KMS-11 (cell line): ENCODE measurements at regions not wholly inside any gene's neighbourhood (a gene's known extent, or its start where the extent isn't known, plus 50 kb on each side); places are given as distances from the start of the nearest gene placed in this dataset.

Experiments
- H2AFZ ChIP-seq: fragments of 200-600 bp; sonication (generic); 2 replicates; pipeline ENCODE4 v1.6.1; 2016; ENCODE audit warnings: antibody characterized with exemption, mixed run types, low read depth
- H3K27ac ChIP-seq: fragments of 200-600 bp; sonication (generic); 2 replicates; pipeline ENCODE4 v1.6.1; 2016; ENCODE audit warnings: mild to moderate bottlenecking, mixed run types
- H3K27me3 ChIP-seq: fragments of 200-600 bp; sonication (generic); 2 replicates; pipeline ENCODE4 v1.6.1; 2017; ENCODE audit warnings: mild to moderate bottlenecking, low read depth, mixed run types, moderate library complexity; ENCODE audit not compliant: insufficient read depth
- H3K36me3 ChIP-seq: fragments of 200-600 bp; sonication (generic); 2 replicates; pipeline ENCODE4 v1.6.1; 2017; ENCODE audit warnings: mild to moderate bottlenecking, mixed run types; ENCODE audit not compliant: insufficient read depth
- H3K4me1 ChIP-seq: fragments of 200-600 bp; sonication (generic); 2 replicates; pipeline ENCODE4 v1.6.1; 2016; ENCODE audit warnings: mild to moderate bottlenecking, low read depth, mixed run types; ENCODE audit not compliant: poor library complexity, severe bottlenecking
- H3K4me2 ChIP-seq: fragments of 200-600 bp; sonication (generic); 2 replicates; pipeline ENCODE4 v1.7.0; 2016; ENCODE audit warnings: mild to moderate bottlenecking, mixed run types
- H3K4me3 ChIP-seq: fragments of 200-600 bp; sonication (generic); IDR thresholded peaks from 2 replicates; pipeline ENCODE4 v1.6.1; 2017; ENCODE audit warnings: low read depth, low read length, mixed read lengths; ENCODE audit not compliant: insufficient read depth
- H3K79me2 ChIP-seq: fragments of 200-600 bp; sonication (generic); 2 replicates; pipeline ENCODE4 v1.6.1; 2016; ENCODE audit warnings: low read depth, mixed run types; ENCODE audit not compliant: insufficient read depth
- H3K9ac ChIP-seq: fragments of 200-600 bp; sonication (generic); 2 replicates; pipeline ENCODE4 v1.6.1; 2016; ENCODE audit warnings: mild to moderate bottlenecking, mixed run types
- H4K20me1 ChIP-seq: fragments of 200-600 bp; sonication (generic); 2 replicates; pipeline ENCODE4 v1.6.1; 2016; ENCODE audit warnings: mild to moderate bottlenecking, mixed run types; ENCODE audit not compliant: insufficient read depth
- CTCF ChIP-seq: fragments of 200-600 bp; sonication (generic); conservative IDR thresholded peaks from 2 replicates; pipeline ENCODE4 v1.6.1; 2017; ENCODE audit warnings: low read depth, mild to moderate bottlenecking, antibody characterized with exemption, low read length, moderate library complexity, mixed read lengths

- Histone ChIP-seq H4K20me1 (no peaks in the 10 kb centered on the region), H3K4me3 (no peak overlapping the region), H3K36me3 (no peaks in the 10 kb centered on the region), H3K27ac (no peak overlapping the region), H2AFZ (no peak overlapping the region), H3K4me1 (peaks cover 12% of the 10 kb centered on the region), H3K79me2 (no peaks in the 10 kb centered on the region), H3K4me2 (no peak overlapping the region), H3K27me3 (no peaks in the 10 kb centered on the region), H3K9ac (no peak overlapping the region)
- TF ChIP-seq CTCF: no peak
These were observed 333.1 kb downstream of the KCNRG start for GRCh38 chr13:50348371-50348770.

- Histone ChIP-seq H3K4me3 (no peak overlapping the region), H3K4me1 (peaks cover 24% of the 10 kb centered on the region), H2AFZ (no peak overlapping the region), H3K27me3 (no peaks in the 10 kb centered on the region), H4K20me1 (no peaks in the 10 kb centered on the region), H3K27ac (no peak overlapping the region), H3K79me2 (no peaks in the 10 kb centered on the region), H3K4me2 (no peak overlapping the region), H3K36me3 (no peaks in the 10 kb centered on the region), H3K9ac (no peak overlapping the region)
- TF ChIP-seq CTCF: no peak
These were observed 337.7 kb downstream of the KCNRG start for GRCh38 chr13:50352720-50353480.

GRCh38 chr13:50353651-50354415 is 338.6 kb downstream of the KCNRG start:
- Histone ChIP-seq H3K27ac (no peak overlapping the region), H3K4me1 (peaks cover 33% of the 10 kb centered on the region), H3K4me2 (no peak overlapping the region), H3K36me3 (no peaks in the 10 kb centered on the region), H2AFZ (no peak overlapping the region), H3K27me3 (no peaks in the 10 kb centered on the region), H3K4me3 (no peak overlapping the region), H3K79me2 (no peaks in the 10 kb centered on the region), H3K9ac (no peak overlapping the region), H4K20me1 (no peaks in the 10 kb centered on the region)
- TF ChIP-seq CTCF: no peak

GRCh38 chr13:50355797-50356196 is 340.6 kb downstream of the KCNRG start:
- no peaks in the 10 kb centered on the region for H3K79me2 ChIP-seq
- TF ChIP-seq CTCF: no peak
- H3K9ac ChIP-seq: no peak overlapping the region
- no peaks in the 10 kb centered on the region for H3K27me3 ChIP-seq
- H4K20me1 ChIP-seq: no peaks in the 10 kb centered on the region
- no peak overlapping the region for H3K27ac ChIP-seq
- H3K36me3 ChIP-seq: no peaks in the 10 kb centered on the region
- H3K4me1 ChIP-seq: peaks cover 38% of the 10 kb centered on the region
- no peak overlapping the region for H2AFZ ChIP-seq
- no peak overlapping the region; the same call in 1 of the 2 replicates for H3K4me2 ChIP-seq
- no peak overlapping the region for H3K4me3 ChIP-seq
